Activated T-helper 1 cell treated with anti-CD3 and anti-CD28 coated beads, Interleukin-12 subunit alpha, Interleukin-12 subunit beta, Interleukin-2, Interleukin-4 antibody, amounts not matched to agents 30 ng/mL and 10 ng/mL and 1 ng/mL, durations not matched to agents 14 hours and 24 hours and 36 hours (primary cell): ENCODE measurements at regions not wholly inside any gene's neighbourhood (a gene's known extent, or its start where the extent isn't known, plus 50 kb on each side); places are given as distances from the start of the nearest gene placed in this dataset.

Source experiments
- DNase-seq: peaks from one replicate; pipeline ENCODE4 v3.0.0; 2021; ENCODE audit warnings: low spot score
- H3K27ac Mint-ChIP-seq: one replicate; pipeline ENCODE4 v1.8.0; 2021; ENCODE audit warnings: mild to moderate bottlenecking, mixed read lengths
- H3K27me3 Mint-ChIP-seq: one replicate; pipeline ENCODE4 v1.8.0; 2022; ENCODE audit warnings: mild to moderate bottlenecking, moderate library complexity, mixed read lengths; ENCODE audit not compliant: insufficient read depth
- H3K36me3 Mint-ChIP-seq: one replicate; pipeline ENCODE4 v1.8.0; 2021; ENCODE audit warnings: low read depth, mixed read lengths
- H3K4me1 Mint-ChIP-seq: one replicate; pipeline ENCODE4 v1.8.0; 2021; ENCODE audit warnings: low read depth, mixed read lengths
- H3K4me3 Mint-ChIP-seq: one replicate; pipeline ENCODE4 v1.8.0; 2021; ENCODE audit warnings: mild to moderate bottlenecking, moderate library complexity, mixed read lengths
- H3K9me3 Mint-ChIP-seq: one replicate; pipeline ENCODE4 v1.8.0; 2021; ENCODE audit warnings: mixed read lengths
- intact Hi-C: fragments of 100-400 bp; cut with micrococcal nuclease; formaldehyde crosslinking; loops from one replicate; pipeline ENCODE4 v1.15.1; 2024

DNA sequence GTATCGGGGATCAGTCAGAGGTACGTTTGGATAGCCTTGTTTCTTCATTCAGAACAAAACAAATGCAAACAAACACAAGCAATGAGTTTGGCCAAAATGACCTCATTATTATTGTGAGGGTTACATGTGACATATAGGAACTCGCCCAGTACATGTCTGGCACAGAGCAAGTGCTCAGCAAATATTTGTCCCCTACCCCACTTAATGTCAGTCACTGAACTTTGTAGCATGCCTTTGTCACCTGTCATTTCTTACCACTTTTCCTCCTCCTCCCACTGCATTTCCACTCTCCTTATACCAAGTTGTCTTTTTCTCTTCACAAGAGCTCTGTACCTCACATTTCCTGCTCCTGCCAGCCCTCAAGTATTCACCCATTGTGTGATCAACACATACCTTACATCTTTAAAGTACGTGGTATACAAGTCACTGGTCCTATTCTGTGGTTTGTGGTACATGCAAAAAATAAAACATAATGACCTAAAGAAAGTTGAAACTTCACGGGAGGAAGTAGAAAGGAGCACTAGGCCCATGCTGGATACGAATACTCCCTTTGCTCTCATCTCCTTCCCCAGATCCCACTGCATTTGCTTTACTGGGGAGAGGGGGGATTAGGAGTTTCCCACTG, 236.0 kb downstream of the INHBA start:
- no peak overlapping the region for H3K4me3 Mint-ChIP-seq
- no peaks in the 10 kb centered on the region for H3K36me3 Mint-ChIP-seq
- no peak for DNase-seq
- H3K9me3 Mint-ChIP-seq, result peaks cover 4% of the 10 kb centered on the region
- H3K4me1 Mint-ChIP-seq, result no peaks in the 10 kb centered on the region
- no peak overlapping the region for H3K27ac Mint-ChIP-seq
- intact Hi-C loops, result no loop called here
- H3K27me3 Mint-ChIP-seq, result peaks cover 2% of the 10 kb centered on the region

DNA sequence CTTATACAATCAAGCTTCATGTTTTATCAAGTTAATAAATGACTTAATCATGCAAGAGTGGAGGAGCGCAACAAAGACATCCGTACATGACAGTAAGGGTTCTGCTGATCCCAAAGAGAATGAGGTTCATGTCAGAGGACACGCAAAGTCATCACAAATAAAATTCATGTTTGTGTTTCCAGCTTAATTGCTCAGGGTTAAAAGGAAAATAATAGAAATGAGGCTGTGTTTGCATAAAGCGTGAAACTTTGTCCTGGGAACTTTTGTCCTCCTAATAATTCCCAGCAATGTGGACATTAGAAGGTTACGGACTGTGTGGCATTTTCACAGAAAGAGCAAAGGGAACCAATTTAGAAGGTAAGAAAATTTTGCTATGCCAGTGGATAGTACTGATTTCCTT, 237.3 kb downstream of the INHBA start:
- H3K4me3 Mint-ChIP-seq, result no peak overlapping the region
- H3K27me3 Mint-ChIP-seq, result peaks cover 2% of the 10 kb centered on the region
- peaks cover 14% of the 10 kb centered on the region for H3K9me3 Mint-ChIP-seq
- no peak overlapping the region for H3K27ac Mint-ChIP-seq
- no peaks in the 10 kb centered on the region for H3K4me1 Mint-ChIP-seq
- no peak for DNase-seq
- no peaks in the 10 kb centered on the region for H3K36me3 Mint-ChIP-seq
- intact Hi-C loops, result no loop called here

DNA sequence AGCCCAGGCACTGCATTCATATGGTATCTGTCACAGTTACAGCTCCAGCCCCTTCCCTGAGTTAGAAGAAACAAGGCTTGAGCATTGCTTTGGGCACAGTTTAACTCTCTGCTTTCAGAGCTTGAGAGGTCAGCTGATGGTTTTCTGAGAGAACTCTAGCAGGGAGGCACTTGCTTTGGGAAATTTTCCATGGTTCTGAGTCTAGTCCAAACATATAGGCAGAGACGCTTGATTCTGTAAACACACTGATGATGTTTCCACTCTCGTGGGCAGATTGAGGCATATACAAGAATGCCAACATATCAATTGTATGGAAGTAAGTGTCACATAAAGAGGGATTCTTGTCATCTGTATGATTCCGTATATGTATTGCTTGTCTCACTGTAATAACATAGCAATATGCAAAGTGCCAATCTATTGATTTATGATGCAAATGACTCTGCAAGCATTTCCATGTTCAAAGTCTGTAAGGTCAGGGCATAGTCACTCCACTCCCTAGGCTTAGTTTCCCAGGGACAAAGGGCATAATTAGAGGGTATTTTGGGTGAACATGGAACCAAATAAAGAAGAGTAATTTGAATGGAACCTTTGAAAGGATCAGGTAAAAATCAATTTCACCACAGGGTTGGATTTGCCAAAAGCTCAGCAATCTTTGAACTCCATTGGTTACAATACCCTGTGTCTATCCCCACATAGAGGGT, 239.0 kb downstream of the INHBA start:
- intact Hi-C loops, result no loop called here
- peaks cover 14% of the 10 kb centered on the region for H3K9me3 Mint-ChIP-seq
- no peak overlapping the region for H3K4me3 Mint-ChIP-seq
- no peaks in the 10 kb centered on the region for H3K4me1 Mint-ChIP-seq
- no peaks in the 10 kb centered on the region for H3K36me3 Mint-ChIP-seq
- peaks cover 2% of the 10 kb centered on the region for H3K27me3 Mint-ChIP-seq
- no peak for DNase-seq
- no peak overlapping the region for H3K27ac Mint-ChIP-seq

DNA sequence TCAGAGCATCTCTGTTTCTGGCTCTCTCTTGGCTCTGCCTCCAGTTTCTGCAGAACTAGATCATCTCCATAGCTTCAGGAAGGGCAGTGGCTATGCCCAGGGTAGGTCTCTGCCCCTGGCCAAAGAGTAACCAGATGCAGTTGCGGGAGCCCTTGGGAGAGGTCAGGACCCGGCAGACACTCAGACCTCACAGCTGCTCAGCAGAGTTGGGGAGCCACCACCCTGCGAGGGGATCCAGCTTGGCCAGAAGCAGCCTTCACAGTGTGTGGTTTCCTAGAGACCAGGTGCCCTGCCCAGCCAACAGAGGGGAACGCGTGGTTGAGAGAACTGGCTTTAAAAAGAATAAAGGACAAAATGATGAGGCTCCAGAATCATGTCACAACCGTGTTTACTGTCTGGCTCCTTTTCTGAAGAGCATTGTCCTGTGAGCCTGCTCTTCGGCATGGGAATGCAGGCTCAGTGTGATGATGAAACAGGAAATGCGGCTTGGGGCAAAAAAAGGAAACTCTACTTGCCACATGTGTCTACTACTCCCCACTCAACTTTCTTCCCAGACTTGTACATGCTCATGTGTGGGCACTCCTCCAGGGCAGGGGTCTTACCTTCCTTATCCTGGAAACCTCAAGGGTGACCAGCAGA, 243.1 kb downstream of the INHBA start:
- Mint-ChIP-seq H3K27ac (no peak overlapping the region), H3K9me3 (peaks cover 10% of the 10 kb centered on the region), H3K4me1 (no peaks in the 10 kb centered on the region), H3K4me3 (no peak overlapping the region), H3K36me3 (no peaks in the 10 kb centered on the region), H3K27me3 (no peaks in the 10 kb centered on the region)
- no peak for DNase-seq
- intact Hi-C loops, result no loop called here

DNA sequence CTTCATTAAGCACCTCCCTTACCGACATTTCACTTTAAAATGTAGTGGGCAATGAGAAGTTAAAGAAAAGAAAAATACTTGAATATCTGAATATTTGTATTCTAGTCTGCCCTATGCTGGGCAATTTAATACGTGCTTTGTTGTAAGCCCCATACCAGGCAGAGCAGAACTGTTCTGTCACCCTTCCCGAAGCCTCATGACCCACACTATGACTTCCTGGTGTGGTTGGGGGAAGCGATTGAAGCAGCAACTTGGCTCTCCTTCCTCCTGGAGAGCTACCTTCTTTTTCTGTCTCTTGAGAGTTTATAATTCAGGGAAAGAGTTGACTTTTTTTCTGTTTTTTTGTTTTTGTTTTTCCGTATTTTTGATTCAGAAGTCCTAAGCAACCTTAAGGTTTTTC, 243.7 kb downstream of the INHBA start:
- intact Hi-C loops, result no loop called here
- Mint-ChIP-seq H3K27ac (no peak overlapping the region), H3K4me1 (no peaks in the 10 kb centered on the region), H3K36me3 (no peaks in the 10 kb centered on the region), H3K9me3 (peaks cover 10% of the 10 kb centered on the region), H3K27me3 (no peaks in the 10 kb centered on the region), H3K4me3 (no peak overlapping the region)
- no peak for DNase-seq

DNA sequence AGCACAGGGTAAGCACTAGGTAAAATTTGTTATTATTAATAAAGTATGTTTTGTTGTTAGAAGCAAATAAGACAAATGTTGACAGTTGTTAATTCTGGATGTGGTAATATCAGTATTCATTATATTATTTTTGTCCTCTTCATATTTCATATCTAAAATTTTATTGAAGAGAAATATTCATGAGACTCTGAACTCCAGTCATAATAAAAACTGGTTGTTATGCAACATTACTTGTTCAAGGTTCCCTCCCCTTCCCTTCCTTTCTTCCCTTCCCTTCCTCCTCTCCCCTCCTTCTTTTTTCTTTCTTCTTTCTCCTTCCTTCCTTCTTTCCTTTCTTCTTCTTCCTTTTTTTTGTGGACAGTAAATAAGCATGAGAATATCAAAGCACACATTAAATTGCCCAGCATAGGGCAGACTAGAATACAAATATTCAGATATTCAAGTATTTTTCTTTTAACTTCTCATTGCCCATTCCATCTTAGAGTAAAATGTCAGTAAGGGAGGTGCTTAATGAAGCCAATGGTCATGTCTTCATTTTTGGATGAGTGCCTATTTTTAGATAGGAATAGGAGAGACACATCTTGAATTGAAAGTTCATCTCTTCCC, 245.0 kb downstream of the INHBA start:
- no peak for DNase-seq
- peaks cover 10% of the 10 kb centered on the region for H3K9me3 Mint-ChIP-seq
- no peaks in the 10 kb centered on the region for H3K36me3 Mint-ChIP-seq
- no peaks in the 10 kb centered on the region for H3K27me3 Mint-ChIP-seq
- H3K4me3 Mint-ChIP-seq, result no peak overlapping the region
- H3K27ac Mint-ChIP-seq, result no peak overlapping the region
- H3K4me1 Mint-ChIP-seq, result no peaks in the 10 kb centered on the region
- intact Hi-C loops, result no loop called here

DNA sequence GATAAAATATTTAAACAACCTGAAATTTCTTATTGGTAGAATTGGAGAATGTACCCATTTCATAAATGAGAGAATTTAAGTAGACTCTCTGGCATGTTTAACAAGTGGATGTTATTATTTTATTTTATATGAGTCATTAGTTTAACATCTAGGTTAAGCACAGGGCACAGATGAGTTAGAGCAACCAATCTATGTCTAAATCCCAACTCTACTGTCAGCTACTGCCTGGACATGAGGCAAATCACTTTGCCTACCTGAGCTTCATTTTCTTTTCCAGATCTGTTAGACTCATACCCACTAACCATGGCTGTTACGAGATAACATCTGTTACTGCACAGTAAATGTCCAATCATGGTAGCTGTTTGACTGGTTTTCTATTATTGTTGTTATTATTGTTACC, 251.1 kb downstream of the INHBA start:
- H3K27me3 Mint-ChIP-seq, result no peaks in the 10 kb centered on the region
- H3K27ac Mint-ChIP-seq, result no peak overlapping the region
- no peak overlapping the region for H3K4me3 Mint-ChIP-seq
- no peaks in the 10 kb centered on the region for H3K9me3 Mint-ChIP-seq
- DNase-seq, result no peak
- intact Hi-C loops, result no loop called here
- no peaks in the 10 kb centered on the region for H3K4me1 Mint-ChIP-seq
- H3K36me3 Mint-ChIP-seq, result no peaks in the 10 kb centered on the region

DNA sequence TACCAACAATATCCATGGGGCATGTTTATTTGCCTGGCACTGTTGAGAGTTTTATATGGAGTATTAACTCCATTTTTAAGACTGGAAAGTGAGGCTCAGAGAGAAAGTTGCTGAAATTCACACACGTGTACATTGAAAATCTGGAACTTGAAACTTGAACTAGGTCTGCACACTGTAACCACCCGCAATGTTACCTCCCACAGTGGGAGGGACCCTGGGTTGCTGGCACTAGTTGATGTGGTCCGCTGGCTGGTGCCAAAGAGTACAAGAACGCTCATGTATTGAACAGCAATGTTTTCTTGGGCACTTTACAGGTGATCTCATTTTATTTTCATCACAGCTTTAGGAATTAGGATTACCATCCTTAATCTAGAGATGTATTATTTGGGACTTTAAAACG, 253.2 kb downstream of the INHBA start:
- intact Hi-C loops, result no loop called here
- Mint-ChIP-seq H3K27me3 (no peaks in the 10 kb centered on the region), H3K4me3 (no peak overlapping the region), H3K4me1 (no peaks in the 10 kb centered on the region), H3K36me3 (no peaks in the 10 kb centered on the region), H3K27ac (no peak overlapping the region), H3K9me3 (no peaks in the 10 kb centered on the region)
- DNase-seq, result no peak

DNA sequence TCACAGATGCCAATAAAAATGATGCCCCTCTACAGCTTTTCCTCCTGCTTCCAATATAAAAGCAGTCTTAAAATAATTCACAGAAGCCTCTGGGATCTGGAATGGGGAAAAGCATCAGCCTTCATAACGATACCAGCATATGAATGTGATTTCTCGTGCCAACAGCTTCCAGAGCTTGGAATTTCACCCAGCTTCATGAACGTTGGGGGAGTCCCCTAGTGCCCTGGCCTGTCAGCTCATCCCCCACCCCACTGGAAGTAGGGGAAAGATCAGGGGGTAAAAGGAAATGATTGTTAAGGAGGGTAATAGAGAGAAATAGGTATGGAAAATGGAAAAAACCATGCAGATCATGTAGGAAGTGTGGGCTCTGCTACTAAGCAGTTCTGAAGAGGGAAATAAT, 253.6 kb downstream of the INHBA start:
- H3K36me3 Mint-ChIP-seq, result no peaks in the 10 kb centered on the region
- DNase-seq, result no peak
- no peak overlapping the region for H3K4me3 Mint-ChIP-seq
- no peaks in the 10 kb centered on the region for H3K9me3 Mint-ChIP-seq
- no peaks in the 10 kb centered on the region for H3K4me1 Mint-ChIP-seq
- H3K27me3 Mint-ChIP-seq, result no peaks in the 10 kb centered on the region
- intact Hi-C loops, result no loop called here
- no peak overlapping the region for H3K27ac Mint-ChIP-seq

DNA sequence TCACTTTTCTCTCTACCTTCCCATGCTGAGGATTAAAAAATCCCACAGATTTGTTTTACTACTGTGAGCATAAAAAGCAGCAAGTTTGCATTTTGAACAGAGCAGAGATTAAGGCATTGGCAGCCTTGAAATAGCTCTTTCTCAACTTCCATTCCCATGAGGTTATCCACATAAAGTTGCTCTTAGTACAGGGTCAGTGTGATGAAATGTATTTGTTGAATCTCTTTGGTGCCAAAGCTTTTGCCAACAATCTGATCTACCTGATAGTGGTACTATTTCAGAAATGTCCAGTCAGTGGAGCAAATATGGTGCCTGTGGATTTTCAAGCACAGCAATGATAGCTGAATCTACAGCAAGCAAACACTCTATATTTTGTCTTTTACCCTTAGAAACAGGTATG, 254.8 kb downstream of the INHBA start:
- H3K4me3 Mint-ChIP-seq, result no peak overlapping the region
- intact Hi-C loops, result no loop called here
- H3K36me3 Mint-ChIP-seq, result no peaks in the 10 kb centered on the region
- no peaks in the 10 kb centered on the region for H3K9me3 Mint-ChIP-seq
- no peak overlapping the region for H3K27ac Mint-ChIP-seq
- no peak for DNase-seq
- H3K27me3 Mint-ChIP-seq, result no peaks in the 10 kb centered on the region
- H3K4me1 Mint-ChIP-seq, result no peaks in the 10 kb centered on the region

DNA sequence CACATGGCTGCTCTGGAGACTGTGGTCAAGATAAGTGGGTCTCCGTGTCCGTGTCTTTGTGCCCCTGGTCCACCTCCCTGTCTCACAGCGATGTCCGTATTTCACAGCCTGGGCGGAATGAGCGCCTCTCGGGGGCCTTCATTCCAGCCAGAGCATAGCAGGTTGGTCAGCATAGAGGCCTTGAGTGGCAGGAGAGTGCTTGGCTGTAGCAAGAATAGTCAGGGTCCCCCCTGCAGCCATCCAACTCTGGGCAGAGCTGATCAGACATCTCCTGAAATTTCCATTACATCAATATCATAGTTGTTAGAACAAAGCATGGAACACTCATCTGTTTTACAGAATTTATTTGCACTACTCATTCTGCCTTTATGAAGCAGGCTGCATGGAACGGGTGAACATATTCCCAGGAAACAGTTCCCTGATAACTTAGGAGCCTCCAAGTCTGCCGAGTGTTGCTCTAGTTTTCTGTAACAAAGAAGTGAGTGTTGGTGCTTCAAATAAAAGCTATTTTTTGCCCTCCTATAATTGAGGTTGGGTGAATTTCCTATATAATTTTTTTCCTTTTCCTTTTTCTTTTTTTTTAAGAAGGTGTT, 255.3 kb downstream of the INHBA start:
- Mint-ChIP-seq H3K4me3 (no peak overlapping the region), H3K4me1 (no peaks in the 10 kb centered on the region), H3K27me3 (no peaks in the 10 kb centered on the region), H3K27ac (no peak overlapping the region), H3K36me3 (no peaks in the 10 kb centered on the region), H3K9me3 (no peaks in the 10 kb centered on the region)
- DNase-seq, result no peak
- intact Hi-C loops, result no loop called here

DNA sequence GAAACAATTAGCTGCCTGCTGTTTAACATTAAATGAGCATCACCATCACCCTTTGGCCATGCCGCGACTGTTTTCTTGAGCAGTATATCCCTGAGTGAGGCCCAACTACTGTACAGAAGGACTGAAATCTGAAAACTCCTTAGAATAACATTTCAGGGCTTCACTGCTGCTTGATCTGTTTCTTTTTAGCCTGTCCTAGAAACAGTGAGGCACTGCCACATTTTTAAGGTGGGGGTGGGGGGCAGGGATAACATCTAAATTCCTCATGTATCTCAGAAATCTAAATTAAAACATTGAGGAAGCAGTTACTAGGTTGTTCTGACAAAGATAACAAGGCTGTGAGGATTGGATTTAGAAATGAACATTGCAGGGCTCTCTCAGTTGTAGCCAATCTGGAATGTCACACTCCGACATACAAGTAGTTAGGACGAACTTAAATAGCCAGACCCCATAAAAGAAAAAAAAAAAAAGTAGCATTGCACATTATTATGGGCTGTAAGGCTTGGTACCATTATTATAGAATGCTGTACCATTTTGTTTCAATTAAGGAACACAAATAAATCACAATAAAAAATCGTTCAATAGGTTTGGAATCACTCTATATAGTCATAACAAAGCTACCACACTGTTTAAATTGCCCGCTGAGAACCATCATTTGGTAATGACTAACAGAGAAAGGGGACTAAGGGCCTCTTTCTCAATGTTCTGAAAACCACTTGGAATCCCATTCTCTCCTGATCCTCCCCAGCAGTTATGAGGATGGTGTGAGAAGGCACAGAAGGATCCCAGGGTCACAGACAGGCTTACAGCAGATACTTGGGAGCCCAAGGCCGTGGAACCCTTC, 256.1 kb downstream of the INHBA start:
- no peak overlapping the region for H3K4me3 Mint-ChIP-seq
- no peaks in the 10 kb centered on the region for H3K4me1 Mint-ChIP-seq
- H3K9me3 Mint-ChIP-seq, result no peaks in the 10 kb centered on the region
- H3K27me3 Mint-ChIP-seq, result no peaks in the 10 kb centered on the region
- H3K27ac Mint-ChIP-seq, result no peak overlapping the region
- intact Hi-C loops, result no loop called here
- no peaks in the 10 kb centered on the region for H3K36me3 Mint-ChIP-seq
- DNase-seq, result no peak
